HCT116 (cell line): ENCODE measurements at regions not wholly inside any gene's neighbourhood (a gene's known extent, or its start where the extent isn't known, plus 50 kb on each side); places are given as distances from the start of the nearest gene placed in this dataset.

Experiments
- EZH2 ChIP-seq: fragments of 200-600 bp; sonication (generic); IDR thresholded peaks from 2 replicates; pipeline ENCODE4 v1.6.1; 2017; ENCODE audit warnings: antibody characterized with exemption, mixed run types
- FOSL1 ChIP-seq: IDR thresholded peaks from 2 replicates; pipeline ENCODE4 v1.6.1; 2012; ENCODE audit warnings: low read depth
- POLR2A ChIP-seq: IDR thresholded peaks from 2 replicates; pipeline ENCODE4 v1.7.0; 2011; ENCODE audit warnings: borderline replicate concordance; ENCODE audit not compliant: insufficient read depth, insufficient read length; ENCODE audit errors: extremely low read depth
- SIN3A ChIP-seq: IDR thresholded peaks from 2 replicates; pipeline ENCODE4 v1.6.1; 2012; ENCODE audit warnings: low read depth
- YY1 ChIP-seq: IDR thresholded peaks from 2 replicates; pipeline ENCODE4 v1.6.1; 2011; ENCODE audit warnings: low read length, low read depth, moderate library complexity, mild to moderate bottlenecking; ENCODE audit not compliant: insufficient replicate concordance; ENCODE audit errors: extremely low read depth
- TF ChIP-seq, protein P1 (sequence below), 3 experiments: fragments of 200-600 bp in 1 of 3; sonication (generic) in 1 of 3; IDR thresholded peaks in 2 of 3; conservative IDR thresholded peaks in 1 of 3; 2 replicates each; pipeline ENCODE4 v1.5.1; 2012 to 2017; ENCODE audit warnings: low read depth in 2 of 3, low read length in 2 of 3, antibody characterized with exemption in 1 of 3, borderline replicate concordance in 1 of 3, control low read depth in 1 of 3, mild to moderate bottlenecking in 1 of 3, mixed read lengths in 1 of 3, mixed run types in 1 of 3, moderate library complexity in 1 of 3; ENCODE audit not compliant: insufficient read depth in 1 of 3
- TF ChIP-seq, protein P2 (sequence below): IDR thresholded peaks from 2 replicates; pipeline ENCODE4 v1.6.1; 2012
- TF ChIP-seq, protein P3 (sequence below): IDR thresholded peaks from 2 replicates; pipeline ENCODE4 v1.6.1; 2011; ENCODE audit warnings: mild to moderate bottlenecking, low read length, moderate library complexity; ENCODE audit not compliant: insufficient replicate concordance; ENCODE audit errors: extremely low read depth

DNA sequence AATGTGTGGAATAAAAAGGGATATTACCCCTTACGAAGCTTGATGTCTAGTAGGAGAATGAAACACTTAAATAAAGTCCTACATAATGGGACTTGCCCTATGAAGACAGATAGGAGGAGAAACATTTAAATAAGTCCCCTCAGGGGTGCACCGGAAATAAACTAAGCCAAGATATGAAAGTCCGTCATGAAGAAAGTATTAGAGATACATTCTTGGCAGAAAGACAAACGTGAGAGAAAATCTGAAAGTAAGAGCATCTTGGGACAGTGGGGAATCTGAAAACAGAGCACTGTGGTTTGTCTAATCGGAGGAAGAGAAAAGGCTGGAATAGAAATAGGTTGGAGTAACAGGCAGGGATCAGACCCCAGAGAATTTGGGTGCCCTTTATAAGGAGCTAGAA lies 516.9 kb upstream of the DSEL start:
- TF ChIP-seq EZH2, result no peak
- no peak for TF ChIP-seq YY1
- TF ChIP-seq, protein P1, sequence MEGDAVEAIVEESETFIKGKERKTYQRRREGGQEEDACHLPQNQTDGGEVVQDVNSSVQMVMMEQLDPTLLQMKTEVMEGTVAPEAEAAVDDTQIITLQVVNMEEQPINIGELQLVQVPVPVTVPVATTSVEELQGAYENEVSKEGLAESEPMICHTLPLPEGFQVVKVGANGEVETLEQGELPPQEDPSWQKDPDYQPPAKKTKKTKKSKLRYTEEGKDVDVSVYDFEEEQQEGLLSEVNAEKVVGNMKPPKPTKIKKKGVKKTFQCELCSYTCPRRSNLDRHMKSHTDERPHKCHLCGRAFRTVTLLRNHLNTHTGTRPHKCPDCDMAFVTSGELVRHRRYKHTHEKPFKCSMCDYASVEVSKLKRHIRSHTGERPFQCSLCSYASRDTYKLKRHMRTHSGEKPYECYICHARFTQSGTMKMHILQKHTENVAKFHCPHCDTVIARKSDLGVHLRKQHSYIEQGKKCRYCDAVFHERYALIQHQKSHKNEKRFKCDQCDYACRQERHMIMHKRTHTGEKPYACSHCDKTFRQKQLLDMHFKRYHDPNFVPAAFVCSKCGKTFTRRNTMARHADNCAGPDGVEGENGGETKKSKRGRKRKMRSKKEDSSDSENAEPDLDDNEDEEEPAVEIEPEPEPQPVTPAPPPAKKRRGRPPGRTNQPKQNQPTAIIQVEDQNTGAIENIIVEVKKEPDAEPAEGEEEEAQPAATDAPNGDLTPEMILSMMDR (IDR thresholded peaks at IDR 0.05 in 2 of 3, conservative IDR thresholded peaks at IDR 0.05 in 1 of 3; ENCODE audit: borderline replicate concordance in 1 of 3, insufficient read depth in 1 of 3, low read depth in 2 of 3, low read length in 2 of 3), result no peak
- no peak for TF ChIP-seq FOSL1
- no peak for TF ChIP-seq POLR2A
- TF ChIP-seq, protein P2, sequence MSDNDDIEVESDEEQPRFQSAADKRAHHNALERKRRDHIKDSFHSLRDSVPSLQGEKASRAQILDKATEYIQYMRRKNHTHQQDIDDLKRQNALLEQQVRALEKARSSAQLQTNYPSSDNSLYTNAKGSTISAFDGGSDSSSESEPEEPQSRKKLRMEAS, result no peak
- TF ChIP-seq, protein P3, sequence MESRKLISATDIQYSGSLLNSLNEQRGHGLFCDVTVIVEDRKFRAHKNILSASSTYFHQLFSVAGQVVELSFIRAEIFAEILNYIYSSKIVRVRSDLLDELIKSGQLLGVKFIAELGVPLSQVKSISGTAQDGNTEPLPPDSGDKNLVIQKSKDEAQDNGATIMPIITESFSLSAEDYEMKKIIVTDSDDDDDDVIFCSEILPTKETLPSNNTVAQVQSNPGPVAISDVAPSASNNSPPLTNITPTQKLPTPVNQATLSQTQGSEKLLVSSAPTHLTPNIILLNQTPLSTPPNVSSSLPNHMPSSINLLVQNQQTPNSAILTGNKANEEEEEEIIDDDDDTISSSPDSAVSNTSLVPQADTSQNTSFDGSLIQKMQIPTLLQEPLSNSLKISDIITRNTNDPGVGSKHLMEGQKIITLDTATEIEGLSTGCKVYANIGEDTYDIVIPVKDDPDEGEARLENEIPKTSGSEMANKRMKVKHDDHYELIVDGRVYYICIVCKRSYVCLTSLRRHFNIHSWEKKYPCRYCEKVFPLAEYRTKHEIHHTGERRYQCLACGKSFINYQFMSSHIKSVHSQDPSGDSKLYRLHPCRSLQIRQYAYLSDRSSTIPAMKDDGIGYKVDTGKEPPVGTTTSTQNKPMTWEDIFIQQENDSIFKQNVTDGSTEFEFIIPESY, result no peak
- no peak for TF ChIP-seq SIN3A
